ENCODE measurements at regions not wholly inside any gene's neighbourhood (a gene's known extent, or its start where the extent isn't known, plus 50 kb on each side); places are given as distances from the start of the nearest gene placed in this dataset.

GRCh38 chr17:77326076-77326591 is 185.4 kb downstream of the SEC14L1 start:
- POLR2A ChIA-PET, result interaction anchor here (0.5 to 7.3 kb wide), 22 partner anchors 15 to 1054 kb away, joined by 3 to 87 read pairs (median 7); partner anchors contain the start of genes SEC14L1 and TNRC6C
- H3K4me3 Mint-ChIP-seq, result peak overlapping the region; percentile 92
- DNase-seq (no peak), ATAC-seq (ENCODE audit: low read depth) (no peak)
- intact Hi-C loops (cut with micrococcal nuclease), result loop anchor here (10.0 kb wide), 1 partner anchor 559 kb away; no protein-coding TSS in a partner anchor
- CTCF ChIA-PET, result interaction anchor here (0.6 to 2.8 kb wide), 4 partner anchors 103 to 239 kb away, joined by 3 to 17 read pairs (median 5); no protein-coding TSS in a partner anchor
- TF ChIP-seq, protein P1, sequence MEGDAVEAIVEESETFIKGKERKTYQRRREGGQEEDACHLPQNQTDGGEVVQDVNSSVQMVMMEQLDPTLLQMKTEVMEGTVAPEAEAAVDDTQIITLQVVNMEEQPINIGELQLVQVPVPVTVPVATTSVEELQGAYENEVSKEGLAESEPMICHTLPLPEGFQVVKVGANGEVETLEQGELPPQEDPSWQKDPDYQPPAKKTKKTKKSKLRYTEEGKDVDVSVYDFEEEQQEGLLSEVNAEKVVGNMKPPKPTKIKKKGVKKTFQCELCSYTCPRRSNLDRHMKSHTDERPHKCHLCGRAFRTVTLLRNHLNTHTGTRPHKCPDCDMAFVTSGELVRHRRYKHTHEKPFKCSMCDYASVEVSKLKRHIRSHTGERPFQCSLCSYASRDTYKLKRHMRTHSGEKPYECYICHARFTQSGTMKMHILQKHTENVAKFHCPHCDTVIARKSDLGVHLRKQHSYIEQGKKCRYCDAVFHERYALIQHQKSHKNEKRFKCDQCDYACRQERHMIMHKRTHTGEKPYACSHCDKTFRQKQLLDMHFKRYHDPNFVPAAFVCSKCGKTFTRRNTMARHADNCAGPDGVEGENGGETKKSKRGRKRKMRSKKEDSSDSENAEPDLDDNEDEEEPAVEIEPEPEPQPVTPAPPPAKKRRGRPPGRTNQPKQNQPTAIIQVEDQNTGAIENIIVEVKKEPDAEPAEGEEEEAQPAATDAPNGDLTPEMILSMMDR (IDR thresholded peaks at IDR 0.05), result no peak
- H3K27ac Mint-ChIP-seq, result peak overlapping the region; percentile 96
- H3K36me3 Mint-ChIP-seq (ENCODE audit: low read depth), result peaks cover 3% of the 10 kb centered on the region
- peaks cover 3% of the 10 kb centered on the region for H3K9me3 Mint-ChIP-seq
- peaks cover 84% of the 10 kb centered on the region for H3K4me1 Mint-ChIP-seq
- no peaks in the 10 kb centered on the region for H3K27me3 Mint-ChIP-seq

GRCh38 chr17:77326636-77327035 is 185.9 kb downstream of the SEC14L1 start:
- peaks cover 3% of the 10 kb centered on the region for H3K36me3 Mint-ChIP-seq (ENCODE audit: low read depth)
- ChIA-PET CTCF (interaction anchor here (2.8 kb wide), 1 partner anchor 103 kb away, joined by 17 read pairs; no protein-coding TSS in a partner anchor), POLR2A (interaction anchor here (0.5 to 7.3 kb wide), 9 partner anchors 20 to 632 kb away, joined by 3 to 87 read pairs (median 5); partner anchors contain the start of gene TNRC6C)
- H3K4me3 Mint-ChIP-seq, result peak overlapping the region; percentile 32
- DNase-seq (no peak), ATAC-seq (ENCODE audit: low read depth) (no peak)
- peaks cover 84% of the 10 kb centered on the region for H3K4me1 Mint-ChIP-seq
- H3K27me3 Mint-ChIP-seq, result no peaks in the 10 kb centered on the region
- intact Hi-C loops (cut with micrococcal nuclease), result loop anchor here (10.0 kb wide), 1 partner anchor 558 kb away; no protein-coding TSS in a partner anchor
- H3K9me3 Mint-ChIP-seq, result peaks cover 3% of the 10 kb centered on the region
- H3K27ac Mint-ChIP-seq, result peak overlapping the region; percentile 96
- TF ChIP-seq, protein P1 (IDR thresholded peaks at IDR 0.05), result no peak

- Mint-ChIP-seq H3K27ac (peak overlapping the region; percentile 96), H3K9me3 (peaks cover 3% of the 10 kb centered on the region), H3K4me3 (no peak overlapping the region), H3K36me3 (ENCODE audit: low read depth) (peaks cover 3% of the 10 kb centered on the region), H3K4me1 (peaks cover 85% of the 10 kb centered on the region), H3K27me3 (no peaks in the 10 kb centered on the region)
- intact Hi-C loops (cut with micrococcal nuclease), result loop anchor here (10.0 kb wide), 1 partner anchor 558 kb away; no protein-coding TSS in a partner anchor
- DNase-seq (no peak), ATAC-seq (ENCODE audit: low read depth) (no peak)
- ChIA-PET CTCF (interaction anchor here (2.8 kb wide), 1 partner anchor 102 kb away, joined by 17 read pairs; no protein-coding TSS in a partner anchor), POLR2A (interaction anchor here (0.8 to 7.3 kb wide), 5 partner anchors 47 to 138 kb away, joined by 3 to 87 read pairs (median 4); no protein-coding TSS in a partner anchor)
- TF ChIP-seq, protein P1 (IDR thresholded peaks at IDR 0.05), result no peak
Observed at GRCh38 chr17:77327181-77327565, 186.4 kb downstream of the SEC14L1 start.

DNA sequence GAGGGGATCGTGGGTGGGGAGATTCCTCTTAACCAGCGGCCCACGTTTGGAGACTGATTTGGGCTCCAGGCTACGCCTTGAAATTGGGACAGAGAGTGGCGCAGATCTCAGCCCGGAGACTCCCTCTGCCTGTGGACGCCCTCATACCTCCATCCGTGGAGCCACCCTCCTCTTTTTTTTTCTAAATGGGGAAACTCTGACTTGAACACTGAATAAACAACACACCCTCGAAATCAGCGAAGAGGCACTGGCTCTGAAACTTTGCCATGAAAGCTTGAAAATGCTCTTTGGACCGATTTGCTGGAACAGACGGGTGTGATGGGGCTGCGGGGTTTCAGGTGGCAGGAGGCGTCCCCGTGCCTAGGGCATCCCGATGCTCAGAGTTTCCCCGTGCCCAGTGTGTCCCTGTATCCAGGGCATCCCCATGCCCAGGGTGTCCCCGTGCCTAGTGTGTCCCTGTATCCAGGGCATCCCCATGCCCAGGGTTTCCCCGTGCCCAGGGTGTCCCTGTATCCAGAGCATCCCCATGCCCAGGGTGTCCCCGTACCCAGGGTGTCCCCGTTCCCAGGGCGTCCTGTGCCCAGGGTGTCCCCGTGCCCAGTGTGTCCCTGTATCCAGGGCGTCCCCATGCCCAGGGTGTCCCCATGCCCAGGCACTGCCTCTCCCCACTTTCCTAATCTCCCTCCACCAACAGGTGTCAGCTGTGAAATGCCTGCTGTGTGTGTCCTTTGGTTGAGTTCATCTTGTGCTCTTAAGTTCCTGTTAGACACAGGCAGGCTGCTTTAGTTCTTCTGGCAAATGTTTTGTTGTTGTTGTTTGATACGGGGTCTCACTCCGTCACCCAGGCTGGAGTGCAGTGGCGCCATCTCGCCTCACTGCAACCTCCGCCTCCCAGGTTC is 187.0 kb downstream of the SEC14L1 start:
- H3K4me1 Mint-ChIP-seq, result peaks cover 85% of the 10 kb centered on the region
- H3K4me3 Mint-ChIP-seq, result no peak overlapping the region
- TF ChIP-seq, protein P1 (IDR thresholded peaks at IDR 0.05), result no peak
- ATAC-seq (ENCODE audit: low read depth) (no peak), DNase-seq (no peak)
- intact Hi-C loops (cut with micrococcal nuclease), result loop anchor here (10.0 kb wide), 1 partner anchor 557 kb away; no protein-coding TSS in a partner anchor
- CTCF ChIA-PET, result no interaction called here
- H3K27ac Mint-ChIP-seq, result no peak overlapping the region
- no peaks in the 10 kb centered on the region for H3K27me3 Mint-ChIP-seq
- H3K9me3 Mint-ChIP-seq, result peaks cover 3% of the 10 kb centered on the region
- POLR2A ChIA-PET, result interaction anchor here (0.8 to 7.3 kb wide), 5 partner anchors 46 to 138 kb away, joined by 3 to 87 read pairs (median 4); no protein-coding TSS in a partner anchor
- H3K36me3 Mint-ChIP-seq (ENCODE audit: low read depth), result no peaks in the 10 kb centered on the region

All from activated B cell treated with CpG ODN at 0.5 μM for 24 hours (primary cell).